GM21423 (cell line): ENCODE measurements at regions not wholly inside any gene's neighbourhood (a gene's known extent, or its start where the extent isn't known, plus 50 kb on each side); places are given as distances from the start of the nearest gene placed in this dataset.
A peak's percentile ranks its signal among the peaks of the same experiment; 100 is the strongest.

Source experiments
- ATAC-seq: cut with Tn5 transposase; IDR thresholded peaks from one replicate; pipeline ENCODE4 v1.9.1; 2021; ENCODE audit warnings: mild to moderate bottlenecking, moderate library complexity; ENCODE audit not compliant: unreplicated experiment

DNA sequence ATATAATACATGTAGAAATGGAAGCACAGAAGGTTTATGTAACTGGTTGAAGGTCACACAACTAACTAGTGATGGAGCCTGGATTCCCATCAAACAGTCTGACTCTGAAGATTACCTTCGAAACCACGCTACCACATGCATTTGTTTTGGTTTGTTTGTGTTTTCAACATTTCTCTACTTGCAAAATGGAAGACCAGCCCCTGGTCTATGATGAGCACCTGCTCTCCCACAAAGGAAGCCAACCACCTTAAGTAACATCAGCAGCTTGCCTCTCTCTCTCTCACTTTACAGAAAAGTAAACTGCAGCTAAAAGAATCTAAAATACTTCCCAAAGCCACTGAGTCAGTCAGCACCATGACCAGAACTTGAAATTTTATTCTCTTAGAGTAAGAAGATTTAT lies 186.9 kb upstream of the TMPO start:
- ATAC-seq: no peak

DNA sequence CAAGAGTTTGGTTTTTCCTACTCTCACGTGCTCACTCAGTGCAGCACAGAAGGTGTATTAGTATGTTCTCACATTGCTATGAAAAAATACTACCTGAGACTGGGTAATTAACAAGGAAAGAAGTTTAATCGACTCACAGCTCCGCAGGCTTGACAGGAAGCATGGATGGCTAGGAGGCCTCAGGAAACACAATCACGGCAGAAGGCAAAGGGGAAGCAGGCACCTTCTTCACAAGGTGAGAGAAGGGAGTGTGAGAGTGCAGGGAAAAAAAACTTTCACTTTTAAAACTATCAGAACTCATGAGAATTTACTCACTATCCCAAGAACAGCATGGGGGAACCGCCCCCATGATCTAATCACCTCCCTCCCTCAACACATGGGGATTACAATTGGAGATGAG lies 185.8 kb upstream of the TMPO start:
- ATAC-seq: no peak

DNA sequence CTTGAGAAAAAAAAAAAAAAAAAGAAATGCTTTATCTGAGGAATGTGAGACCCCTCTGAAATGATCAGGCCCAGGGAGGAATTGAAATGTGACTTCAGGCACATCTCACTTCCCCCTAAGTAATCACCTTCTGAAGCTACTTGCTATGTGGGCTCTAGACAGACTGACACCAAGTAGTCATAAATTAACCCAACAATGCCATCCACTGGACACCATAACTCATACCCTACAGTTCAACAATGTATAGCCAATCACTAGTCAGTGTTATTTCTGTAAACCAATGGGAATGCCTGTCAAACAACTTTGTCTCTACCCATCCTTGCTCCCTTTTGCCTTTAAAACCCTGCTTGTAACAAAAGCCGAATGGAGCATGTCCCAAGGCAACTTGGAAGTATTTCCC lies 182.7 kb upstream of the TMPO start:
- ATAC-seq: peak; percentile 83

DNA sequence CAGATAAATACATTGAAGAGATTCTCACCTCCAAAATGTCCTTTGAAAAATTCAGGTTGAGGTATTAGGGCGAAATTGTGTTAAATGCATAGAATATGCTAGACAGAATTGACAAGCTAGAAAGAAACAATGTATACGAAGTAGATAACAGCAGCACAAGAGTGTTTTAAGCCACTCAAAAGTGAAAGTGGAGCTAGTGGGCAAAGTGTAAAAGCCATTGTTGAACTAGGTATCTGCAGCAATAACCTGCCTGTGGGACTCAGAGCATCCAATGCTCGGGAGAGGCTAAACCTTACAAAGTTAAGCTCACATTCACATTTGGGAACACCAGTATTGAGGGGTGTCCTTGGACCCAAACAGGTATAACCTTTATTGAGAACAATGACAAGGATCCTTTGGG lies 180.6 kb upstream of the TMPO start:
- ATAC-seq: no peak

DNA sequence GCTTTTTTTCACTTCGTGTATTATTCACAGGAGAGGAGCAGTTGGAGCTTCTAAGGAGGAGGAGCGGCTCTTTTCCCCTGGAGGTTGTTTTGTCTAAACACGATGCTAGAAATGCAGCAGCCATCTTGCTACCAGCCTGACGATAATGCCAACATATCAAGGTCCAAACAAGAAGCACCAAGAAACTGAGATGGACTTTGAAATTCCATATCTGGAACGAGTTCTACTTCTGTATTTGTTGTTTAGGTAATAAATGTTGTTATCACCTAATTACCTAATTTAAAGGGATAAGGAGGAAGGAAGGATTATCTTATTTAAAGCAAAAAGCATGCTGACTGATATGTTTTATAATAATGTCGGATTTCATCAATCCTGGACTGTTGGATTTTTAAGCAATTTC lies 174.4 kb upstream of the TMPO start:
- ATAC-seq: no peak

DNA sequence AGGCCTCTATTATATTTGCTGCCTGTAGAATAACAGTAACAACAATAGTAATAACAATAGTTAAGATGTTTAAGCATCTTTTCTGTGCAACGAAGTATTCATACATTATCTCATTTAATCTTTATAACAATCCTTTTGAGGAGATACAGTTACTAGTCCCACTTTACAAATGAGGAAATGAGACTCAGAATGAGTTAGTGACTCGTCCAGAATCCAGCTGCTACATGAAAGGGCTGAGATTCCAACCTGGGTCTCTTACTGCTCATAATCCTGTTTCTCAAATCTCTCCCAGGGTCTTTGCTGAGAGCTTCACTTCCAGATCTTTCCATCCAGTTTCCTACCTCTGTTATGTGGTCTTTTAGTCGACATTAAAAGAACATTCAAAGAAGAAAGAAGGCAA lies 173.7 kb upstream of the TMPO start:
- no peak for ATAC-seq

DNA sequence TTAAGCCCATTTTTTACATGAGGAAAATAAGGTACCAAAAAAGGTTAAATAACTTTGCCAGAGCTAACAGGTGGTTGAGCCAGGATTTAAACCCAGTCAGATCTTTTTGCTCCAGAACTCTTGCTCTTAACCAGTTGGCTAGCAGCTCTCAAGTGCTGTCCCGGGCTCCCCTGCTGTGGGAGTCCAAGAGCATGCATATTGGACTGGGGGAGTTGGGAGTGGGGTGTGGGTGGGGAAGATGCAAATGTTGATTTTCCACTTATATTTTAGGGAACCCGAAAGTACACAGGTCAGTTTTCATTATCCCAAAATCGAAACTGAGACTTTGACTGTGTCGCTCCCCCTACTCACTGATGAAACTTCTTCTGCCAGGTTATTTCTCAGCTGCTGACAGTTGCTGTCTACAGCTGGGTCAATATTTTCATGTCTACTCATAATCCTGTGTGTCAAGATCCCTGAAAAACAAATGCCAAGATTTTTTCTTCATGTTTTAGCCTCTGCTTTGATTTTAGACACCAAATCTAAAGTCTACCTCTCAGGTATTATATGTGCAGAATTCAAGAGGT lies 172.3 kb upstream of the TMPO start:
- no peak for ATAC-seq

DNA sequence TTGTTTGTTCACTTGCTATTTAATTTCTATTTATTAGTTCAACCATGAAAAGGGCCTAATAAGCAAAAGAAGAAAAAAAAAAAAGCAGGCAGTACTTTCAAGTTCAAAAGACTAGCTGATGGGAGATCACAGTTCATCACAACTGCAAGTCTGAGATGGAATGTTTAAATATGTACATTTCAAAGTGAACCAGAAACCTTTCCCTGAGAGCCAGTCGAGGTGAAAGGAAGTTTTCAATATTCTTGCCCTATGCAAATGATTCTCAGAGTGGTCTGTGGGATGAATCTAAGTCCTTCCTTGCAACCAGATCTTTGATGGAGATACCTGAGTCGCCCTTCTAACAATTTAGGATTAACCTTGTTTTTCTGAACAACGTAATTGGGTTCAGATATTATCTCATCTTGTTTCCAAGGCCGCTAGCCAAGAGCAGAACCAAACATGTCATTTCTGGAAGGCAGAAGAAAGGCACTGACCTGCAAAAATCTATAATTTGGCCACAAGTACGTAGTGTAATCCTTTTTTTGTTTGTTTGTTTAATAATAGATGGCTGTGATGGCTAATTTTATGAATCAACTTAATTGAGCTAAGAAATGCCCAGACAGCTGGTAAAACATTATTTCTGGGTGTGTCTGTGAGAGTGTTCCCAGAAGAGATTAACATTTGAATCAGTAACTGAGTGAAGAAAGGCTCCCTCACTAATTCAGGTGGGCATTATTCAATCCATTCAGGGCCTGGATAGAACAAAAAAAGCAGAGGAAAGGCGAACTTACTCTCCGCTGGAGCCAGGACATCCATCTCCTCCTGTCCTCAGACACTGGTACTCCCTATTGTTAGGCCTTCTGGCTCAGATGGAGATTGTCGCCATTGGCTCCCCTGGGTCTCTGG lies 171.1 kb upstream of the TMPO start:
- no peak for ATAC-seq

DNA sequence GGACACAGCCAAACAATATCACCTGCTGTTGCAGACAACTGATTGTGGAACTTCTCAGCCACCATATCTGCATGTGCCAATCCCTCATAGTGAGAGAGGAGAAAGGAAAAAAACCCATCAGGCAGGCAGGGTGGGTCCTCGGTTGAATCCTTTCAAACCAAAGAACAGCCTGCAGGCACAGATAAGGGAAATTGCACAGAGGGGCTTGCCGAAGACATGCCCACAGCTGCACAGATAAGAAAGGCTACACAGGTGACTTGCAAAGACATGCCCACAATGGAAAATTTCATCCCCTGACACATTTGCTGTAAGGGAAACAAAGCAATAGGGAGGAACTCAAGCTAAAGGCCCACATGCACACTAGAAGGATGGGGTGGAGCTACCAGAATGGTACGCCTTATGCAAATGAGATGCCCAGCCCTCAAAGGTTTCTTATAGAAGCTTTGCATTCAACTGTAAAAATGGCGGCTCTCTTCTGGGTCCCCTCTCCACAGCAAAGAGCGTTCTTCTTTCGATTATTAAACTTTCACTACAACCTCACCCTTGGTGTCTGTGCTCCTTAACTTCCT lies 170.0 kb upstream of the TMPO start:
- no peak for ATAC-seq

DNA sequence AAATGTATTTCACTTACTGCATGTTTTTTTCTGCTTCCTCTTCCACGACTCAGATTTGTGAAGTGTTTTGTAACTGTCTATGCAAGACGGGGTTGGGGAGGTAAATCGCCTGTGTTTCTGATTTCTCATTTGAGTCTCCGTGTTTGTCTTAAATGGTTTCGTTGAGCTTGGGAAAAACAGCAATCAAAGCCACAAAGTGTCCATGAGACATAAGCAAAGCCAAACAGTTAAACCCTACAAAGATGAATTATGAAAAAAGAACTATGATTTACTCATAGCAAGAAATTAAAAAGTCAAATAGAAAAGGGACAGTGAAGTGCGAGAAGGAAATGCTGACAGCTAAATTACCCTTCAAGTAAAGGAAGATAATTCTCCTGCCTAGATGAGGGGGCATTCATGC lies 164.3 kb upstream of the TMPO start:
- ATAC-seq: no peak

DNA sequence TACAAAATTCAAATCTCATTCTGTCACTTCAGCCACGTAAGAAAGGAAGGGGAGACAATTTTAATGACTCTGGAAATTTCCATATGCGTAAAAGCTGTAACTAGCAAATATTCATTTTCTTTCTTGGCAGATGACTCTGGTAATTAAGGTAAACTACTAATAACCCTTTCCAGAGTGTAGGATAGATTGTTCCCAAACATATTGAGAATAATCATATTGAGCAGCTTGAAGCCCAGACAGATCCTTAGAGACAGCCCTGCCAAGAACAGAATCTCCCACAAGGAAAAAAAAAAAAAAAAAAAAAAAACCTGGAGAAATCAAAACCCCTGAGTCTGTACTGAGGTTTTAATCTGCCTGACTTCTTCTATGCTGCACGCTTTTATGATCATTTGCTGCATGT lies 163.6 kb upstream of the TMPO start:
- ATAC-seq: no peak

DNA sequence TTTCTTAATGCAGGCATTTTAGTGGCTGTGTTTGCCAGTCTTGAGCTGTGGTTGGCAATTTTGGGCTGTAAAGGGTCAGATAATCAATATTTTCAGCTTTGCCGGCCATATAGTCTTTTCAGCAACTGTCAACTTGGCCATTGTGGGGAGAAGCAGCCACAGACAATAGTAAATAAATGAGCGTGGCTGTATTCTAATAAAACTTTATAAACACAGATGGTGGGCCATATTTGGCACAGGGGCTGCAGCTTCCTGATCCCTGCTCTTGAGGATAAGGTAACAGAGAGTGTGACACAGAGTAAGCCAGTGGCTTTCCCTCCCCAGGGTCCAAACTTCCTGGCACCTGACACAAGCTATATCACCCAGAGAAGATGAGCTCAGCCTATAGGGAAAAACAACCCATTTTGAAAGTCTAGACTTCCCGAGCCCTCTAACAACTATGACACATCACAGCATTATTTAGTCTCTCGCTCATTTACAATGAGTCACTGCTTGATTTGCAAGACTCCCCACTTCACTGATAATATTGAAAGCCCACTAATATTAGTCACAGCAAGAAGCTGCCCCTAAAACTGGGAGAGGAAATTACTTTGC lies 163.1 kb upstream of the TMPO start:
- ATAC-seq: peak; percentile 52

DNA sequence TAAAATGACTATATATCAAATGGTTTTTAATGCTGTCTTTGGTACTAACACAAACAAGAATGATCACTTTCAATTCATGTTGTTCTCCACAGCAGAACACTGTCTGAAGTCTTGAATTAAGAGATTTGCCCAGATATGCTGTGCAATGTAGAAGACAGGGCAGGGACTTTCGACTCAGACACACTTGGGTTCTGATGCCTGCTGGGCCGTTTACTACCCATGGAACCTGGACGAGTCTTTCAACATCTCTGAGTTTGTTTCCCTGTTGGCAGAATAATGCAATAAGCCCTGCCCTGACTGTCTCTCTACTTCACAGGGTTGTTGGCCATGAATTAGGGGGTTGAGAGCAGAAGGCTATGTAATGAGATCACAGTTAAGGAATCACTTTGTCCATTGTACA lies 162.6 kb upstream of the TMPO start:
- peak; percentile 19 for ATAC-seq

DNA sequence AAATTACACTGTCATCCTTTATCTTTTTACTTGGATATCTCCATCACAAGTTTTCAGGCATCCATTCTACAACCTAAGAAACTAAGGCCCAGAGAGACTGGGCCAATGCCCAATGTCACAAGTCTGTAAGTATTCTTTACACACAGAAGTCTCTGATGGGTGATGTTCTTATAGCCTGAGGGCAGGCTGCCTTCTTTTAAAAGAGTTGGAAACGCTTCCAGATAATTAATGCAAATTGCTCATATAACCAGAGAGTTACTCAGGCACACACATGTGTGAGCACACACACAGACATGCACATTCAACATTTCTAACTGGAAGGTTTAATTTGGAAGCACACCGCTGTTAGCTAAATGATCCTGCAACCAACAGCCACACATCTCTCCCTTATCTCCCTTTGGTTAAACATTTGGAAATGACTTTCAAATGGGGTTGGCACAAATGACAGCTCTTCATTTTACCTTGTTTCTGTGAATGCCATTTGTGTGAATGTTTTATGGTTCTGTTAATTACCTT lies 160.8 kb upstream of the TMPO start:
- ATAC-seq: no peak

DNA sequence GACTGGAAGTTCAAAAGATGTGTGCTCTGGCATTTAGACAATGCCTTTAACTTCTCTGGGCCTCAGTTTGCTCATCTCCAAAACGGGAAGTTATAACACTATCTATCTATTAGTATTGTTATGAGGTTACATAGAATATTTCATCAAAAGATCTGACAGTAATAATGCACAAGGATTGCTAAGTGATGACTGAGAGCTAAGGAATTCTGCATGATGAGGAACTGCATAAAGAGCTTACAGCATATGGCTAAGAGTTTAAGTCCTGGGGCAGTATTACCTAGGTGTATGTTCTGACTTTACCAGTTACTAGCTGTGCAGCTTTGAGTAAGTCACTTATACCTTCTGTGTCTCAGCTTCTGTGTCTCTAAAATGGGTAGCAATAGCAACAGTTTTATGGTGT lies 160.1 kb upstream of the TMPO start:
- no peak for ATAC-seq

DNA sequence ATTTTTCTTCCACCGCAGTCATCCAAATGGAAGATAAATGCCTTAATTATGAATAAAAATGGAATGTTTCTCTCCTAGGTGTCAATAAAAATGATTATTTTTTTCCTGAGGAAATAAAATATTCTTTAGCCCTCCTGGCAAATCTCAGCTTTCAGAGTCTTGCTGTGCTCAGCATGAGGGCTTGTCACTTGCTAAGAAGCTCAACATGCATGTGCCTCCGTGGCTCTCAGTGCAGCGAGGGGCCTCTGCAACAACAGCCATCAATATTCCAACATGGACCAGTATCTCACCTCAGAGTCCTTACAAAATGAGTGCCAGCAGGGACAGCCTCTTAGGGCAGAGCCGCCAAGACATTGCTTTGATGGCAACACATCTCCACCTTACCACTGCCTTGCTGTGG lies 159.5 kb upstream of the TMPO start:
- no peak for ATAC-seq

DNA sequence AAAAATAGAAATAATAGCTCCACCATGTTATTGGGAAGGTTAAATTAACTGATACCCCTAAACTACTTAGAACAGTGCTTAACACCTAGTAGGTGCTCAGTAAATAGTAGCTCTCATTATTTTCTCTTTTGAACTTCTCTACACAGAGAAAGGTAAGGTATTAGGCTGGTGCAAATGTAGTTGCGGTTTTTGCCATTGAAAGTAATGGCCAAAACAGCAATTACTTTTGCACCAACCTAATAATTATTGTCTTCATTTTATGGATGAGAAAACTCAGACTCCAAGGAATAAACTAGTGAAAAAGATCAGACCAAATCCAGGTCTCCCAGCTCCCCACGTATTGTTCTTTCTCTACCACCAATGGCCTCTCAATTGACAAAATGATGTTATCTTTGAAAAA lies 157.2 kb upstream of the TMPO start:
- no peak for ATAC-seq

DNA sequence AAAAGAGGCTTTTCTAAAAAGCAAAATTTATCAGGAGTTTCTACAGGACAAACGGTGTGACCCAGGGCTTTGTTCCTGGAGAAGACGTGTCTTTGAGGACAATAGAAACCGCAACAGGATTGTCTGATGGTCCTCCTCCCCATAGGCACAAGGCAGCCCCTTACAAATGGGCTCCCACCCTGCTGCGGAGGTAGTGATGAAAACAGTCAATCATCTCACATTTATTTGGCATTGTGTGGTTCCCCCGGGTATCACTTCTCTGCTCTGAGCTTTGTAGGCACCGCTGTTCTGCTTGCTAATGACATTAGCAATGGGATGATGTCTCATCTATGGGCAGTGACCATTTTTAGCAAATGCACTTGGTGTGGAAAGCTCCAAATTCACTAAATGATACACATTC lies 155.5 kb upstream of the TMPO start:
- ATAC-seq: no peak

DNA sequence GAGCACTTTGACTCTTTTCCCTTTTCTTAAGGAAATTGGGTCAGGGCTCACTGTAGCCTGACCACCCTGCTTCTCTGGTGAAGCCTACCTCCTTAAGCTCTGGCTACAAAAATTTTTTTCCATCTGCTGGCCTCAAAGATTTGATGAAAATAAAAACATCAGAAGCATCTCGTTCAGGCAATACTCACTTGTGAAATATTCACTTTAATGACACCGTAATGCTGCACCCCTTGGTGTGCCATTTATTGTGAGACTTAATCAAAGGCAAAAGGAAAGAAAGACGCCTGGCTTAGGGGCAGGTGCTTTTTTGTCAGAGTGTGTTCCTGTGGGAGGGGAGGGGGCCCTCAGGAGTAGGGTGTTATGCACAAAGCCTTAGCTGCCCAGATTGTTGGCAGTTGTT lies 155.0 kb upstream of the TMPO start:
- no peak for ATAC-seq

DNA sequence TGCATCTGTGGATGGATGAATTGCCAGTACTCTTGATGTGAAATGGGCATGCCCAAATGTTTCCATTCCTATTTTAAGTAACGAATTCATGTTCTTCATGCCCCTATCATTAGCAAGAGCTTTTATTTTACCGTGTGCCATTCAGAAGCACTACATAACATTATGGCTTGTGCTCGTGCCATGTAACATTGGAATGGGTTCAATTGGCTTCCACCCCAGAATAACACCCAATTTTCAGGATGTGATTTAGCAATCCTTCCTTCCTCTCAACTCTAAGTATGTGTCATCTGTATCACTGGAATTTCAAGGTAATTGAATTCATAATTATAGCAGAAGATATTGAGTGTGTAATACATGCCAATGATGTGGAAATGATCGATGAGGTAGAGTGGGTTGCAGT lies 145.8 kb upstream of the TMPO start:
- ATAC-seq: no peak

DNA sequence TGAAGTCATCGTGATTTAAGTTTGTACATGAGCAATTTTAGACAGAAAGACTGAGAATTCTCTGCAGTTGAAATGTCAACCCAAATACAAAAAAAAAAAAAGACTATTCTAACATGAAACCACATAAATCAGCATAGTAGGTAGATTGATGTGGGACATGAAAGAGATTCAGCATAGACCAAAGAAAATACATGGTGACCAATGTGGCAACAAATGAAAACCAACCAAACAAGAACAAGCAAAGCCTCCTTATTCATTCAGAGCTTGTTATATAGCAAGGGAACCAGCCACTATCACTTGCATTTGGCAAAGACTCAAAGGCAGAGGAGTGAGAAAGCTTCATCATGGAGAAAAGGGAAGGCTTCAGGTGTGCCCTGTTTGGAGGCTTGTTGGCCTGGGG lies 144.4 kb upstream of the TMPO start:
- no peak for ATAC-seq

DNA sequence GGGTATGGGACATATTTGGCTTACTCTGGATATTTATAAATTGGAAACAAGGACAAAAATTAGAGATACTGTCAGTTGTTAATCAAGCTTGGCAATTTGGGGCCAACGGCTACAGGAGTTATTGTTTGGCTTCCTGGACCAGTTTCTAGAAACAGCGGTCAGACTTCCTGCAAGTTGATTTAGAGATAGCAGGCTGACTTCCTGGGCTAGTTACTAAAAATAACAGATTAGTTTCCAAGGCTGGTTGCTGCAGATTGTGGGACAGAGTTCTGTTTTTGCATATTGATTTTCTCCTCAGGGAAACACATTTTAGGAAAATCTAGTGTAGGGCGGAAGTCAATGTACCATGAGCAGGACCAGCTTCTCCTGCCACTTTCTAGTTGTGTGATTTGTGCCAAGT lies 144.0 kb upstream of the TMPO start:
- ATAC-seq: no peak
